Endothelial cell (in vitro differentiated cells): ENCODE measurements at regions not wholly inside any gene's neighbourhood (a gene's known extent, or its start where the extent isn't known, plus 50 kb on each side); places are given as distances from the start of the nearest gene placed in this dataset.

ENCODE experiments used
- DNase-seq: peaks from one replicate; pipeline ENCODE4 v3.0.0; 2021; ENCODE audit warnings: low spot score
- H3K27ac Mint-ChIP-seq: one replicate; pipeline ENCODE4 v1.8.0; 2021; ENCODE audit warnings: mixed read lengths, inconsistent platforms; ENCODE audit not compliant: unreplicated experiment
- H3K27me3 Mint-ChIP-seq: one replicate; pipeline ENCODE4 v1.8.0; 2021; ENCODE audit warnings: mild to moderate bottlenecking, moderate library complexity, mixed read lengths, inconsistent platforms; ENCODE audit not compliant: unreplicated experiment
- H3K36me3 Mint-ChIP-seq: one replicate; pipeline ENCODE4 v1.8.0; 2021; ENCODE audit warnings: mild to moderate bottlenecking, low read depth, mixed read lengths, inconsistent platforms; ENCODE audit not compliant: unreplicated experiment
- H3K4me1 Mint-ChIP-seq: one replicate; pipeline ENCODE4 v1.8.0; 2021; ENCODE audit warnings: mild to moderate bottlenecking, mixed read lengths, inconsistent platforms; ENCODE audit not compliant: unreplicated experiment
- H3K4me3 Mint-ChIP-seq: one replicate; pipeline ENCODE4 v1.8.0; 2021; ENCODE audit warnings: mild to moderate bottlenecking, mixed read lengths, inconsistent platforms; ENCODE audit not compliant: unreplicated experiment
- H3K9me3 Mint-ChIP-seq: one replicate; pipeline ENCODE4 v1.8.0; 2021; ENCODE audit warnings: mixed read lengths, inconsistent platforms; ENCODE audit not compliant: unreplicated experiment
- TF ChIP-seq, protein P1 (sequence below): fragments of 200-600 bp; sonication (generic); IDR thresholded peaks from one replicate; pipeline ENCODE4 v1.5.0; 2021; ENCODE audit warnings: antibody characterized with exemption; ENCODE audit not compliant: unreplicated experiment

DNA sequence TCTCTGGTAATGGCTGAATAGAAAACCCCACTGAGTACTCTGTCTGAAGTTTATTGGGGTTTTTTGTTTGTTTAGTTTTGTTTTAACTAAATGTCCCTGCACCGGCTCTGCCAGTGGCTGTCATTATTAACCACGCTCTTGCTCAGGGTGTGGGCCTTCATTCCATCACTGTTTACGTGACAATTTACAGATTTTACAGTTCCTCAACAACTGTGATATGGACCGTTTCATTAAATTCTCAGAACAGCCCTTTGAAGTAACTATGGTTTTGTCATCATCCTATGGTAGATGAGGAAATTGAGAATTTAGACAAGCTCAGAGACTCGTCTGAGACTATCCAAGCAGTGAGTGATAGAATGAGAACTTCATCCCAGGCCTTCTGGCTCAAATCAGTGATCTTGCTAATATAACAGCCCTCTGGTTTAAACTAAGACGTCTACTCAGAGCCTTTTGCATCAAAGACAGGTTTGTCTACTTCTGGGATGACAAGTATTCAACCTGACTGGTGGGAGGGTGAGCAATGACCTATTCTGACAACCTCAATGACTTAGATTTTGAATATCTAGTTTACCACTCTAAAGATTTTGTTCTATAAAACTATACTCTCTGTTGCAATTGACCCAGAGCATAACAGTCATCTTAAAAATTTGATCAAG lies 77.3 kb upstream of the MAP3K1 start:
- TF ChIP-seq, protein P1, sequence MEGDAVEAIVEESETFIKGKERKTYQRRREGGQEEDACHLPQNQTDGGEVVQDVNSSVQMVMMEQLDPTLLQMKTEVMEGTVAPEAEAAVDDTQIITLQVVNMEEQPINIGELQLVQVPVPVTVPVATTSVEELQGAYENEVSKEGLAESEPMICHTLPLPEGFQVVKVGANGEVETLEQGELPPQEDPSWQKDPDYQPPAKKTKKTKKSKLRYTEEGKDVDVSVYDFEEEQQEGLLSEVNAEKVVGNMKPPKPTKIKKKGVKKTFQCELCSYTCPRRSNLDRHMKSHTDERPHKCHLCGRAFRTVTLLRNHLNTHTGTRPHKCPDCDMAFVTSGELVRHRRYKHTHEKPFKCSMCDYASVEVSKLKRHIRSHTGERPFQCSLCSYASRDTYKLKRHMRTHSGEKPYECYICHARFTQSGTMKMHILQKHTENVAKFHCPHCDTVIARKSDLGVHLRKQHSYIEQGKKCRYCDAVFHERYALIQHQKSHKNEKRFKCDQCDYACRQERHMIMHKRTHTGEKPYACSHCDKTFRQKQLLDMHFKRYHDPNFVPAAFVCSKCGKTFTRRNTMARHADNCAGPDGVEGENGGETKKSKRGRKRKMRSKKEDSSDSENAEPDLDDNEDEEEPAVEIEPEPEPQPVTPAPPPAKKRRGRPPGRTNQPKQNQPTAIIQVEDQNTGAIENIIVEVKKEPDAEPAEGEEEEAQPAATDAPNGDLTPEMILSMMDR = no peak
- Mint-ChIP-seq H3K36me3 (no peaks in the 10 kb centered on the region), H3K27ac (no peak overlapping the region), H3K9me3 (no peaks in the 10 kb centered on the region), H3K4me3 (no peak overlapping the region), H3K27me3 (no peaks in the 10 kb centered on the region), H3K4me1 (peaks cover 16% of the 10 kb centered on the region)
- DNase-seq = no peak

DNA sequence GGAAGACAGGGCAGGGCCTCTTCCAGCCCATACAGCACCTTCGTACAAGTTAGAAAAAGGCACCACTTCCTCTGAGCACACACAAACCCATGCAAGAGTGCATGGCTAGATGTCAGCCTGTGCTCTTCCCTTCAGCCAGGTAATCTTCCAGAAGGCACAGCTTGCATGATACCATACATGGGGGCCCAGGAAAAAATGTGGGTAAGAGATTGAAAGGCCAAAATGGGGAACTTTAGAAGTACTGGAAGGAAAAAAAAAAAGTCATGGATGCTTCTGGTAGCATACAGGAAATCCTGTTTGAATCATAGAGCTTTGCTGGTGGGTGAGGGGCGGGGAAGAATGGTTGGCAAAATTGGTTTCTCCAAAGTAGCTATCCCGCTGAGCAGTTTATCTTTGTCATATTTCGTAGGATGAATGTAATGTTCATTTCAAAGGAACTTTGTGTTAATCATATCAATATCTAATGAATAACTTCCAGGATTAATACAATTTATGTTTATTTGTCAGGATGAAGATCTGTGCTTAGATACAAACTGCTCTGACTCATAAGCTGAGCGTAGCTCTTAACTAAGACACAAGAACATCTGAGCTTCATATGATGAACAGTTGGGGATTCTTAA lies 78.2 kb upstream of the MAP3K1 start:
- Mint-ChIP-seq H3K27ac (no peak overlapping the region), H3K4me1 (peaks cover 19% of the 10 kb centered on the region), H3K27me3 (no peaks in the 10 kb centered on the region), H3K4me3 (no peak overlapping the region), H3K36me3 (no peaks in the 10 kb centered on the region), H3K9me3 (no peaks in the 10 kb centered on the region)
- no peak for DNase-seq
- TF ChIP-seq, protein P1 = no peak

DNA sequence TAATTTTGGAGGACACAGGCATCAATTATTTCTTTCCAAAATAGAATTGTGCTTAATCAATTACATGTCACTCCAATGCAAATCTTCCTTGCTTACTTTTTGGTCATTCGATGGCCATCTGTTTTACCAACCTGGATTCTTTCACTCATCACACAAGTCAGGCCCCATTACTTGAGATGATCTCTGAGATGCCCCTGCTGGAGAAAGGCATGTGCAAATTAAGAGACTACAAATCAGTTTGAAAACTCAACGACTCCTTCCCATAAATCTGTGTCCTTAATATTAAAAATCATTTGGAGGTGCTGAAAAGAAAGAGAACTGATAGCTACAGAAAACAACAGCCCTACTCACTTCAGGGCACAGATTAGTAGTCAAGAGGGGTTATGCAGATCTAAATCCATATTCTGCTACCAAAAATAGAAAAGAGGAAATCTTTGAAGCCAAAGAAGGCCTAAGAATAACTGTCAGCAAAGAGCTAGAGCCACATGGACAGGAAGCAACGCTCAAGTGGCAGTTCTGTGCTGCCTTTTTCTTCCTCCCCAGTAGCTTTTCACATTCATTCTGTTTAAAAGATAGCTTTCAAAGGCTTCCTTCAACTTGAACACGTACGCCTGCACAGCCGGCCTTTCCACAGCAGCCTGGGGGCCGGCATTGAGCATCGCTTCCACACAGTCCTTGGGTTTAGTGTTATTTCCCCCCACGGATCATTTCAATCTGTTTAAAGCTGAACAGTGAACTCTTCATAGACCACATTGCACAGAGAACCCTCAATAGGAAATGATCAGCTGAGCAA lies 79.3 kb upstream of the MAP3K1 start:
- Mint-ChIP-seq H3K9me3 (no peaks in the 10 kb centered on the region), H3K4me3 (no peak overlapping the region), H3K27ac (no peak overlapping the region), H3K4me1 (peaks cover 19% of the 10 kb centered on the region), H3K36me3 (no peaks in the 10 kb centered on the region), H3K27me3 (no peaks in the 10 kb centered on the region)
- TF ChIP-seq, protein P1 = no peak
- DNase-seq = no peak

DNA sequence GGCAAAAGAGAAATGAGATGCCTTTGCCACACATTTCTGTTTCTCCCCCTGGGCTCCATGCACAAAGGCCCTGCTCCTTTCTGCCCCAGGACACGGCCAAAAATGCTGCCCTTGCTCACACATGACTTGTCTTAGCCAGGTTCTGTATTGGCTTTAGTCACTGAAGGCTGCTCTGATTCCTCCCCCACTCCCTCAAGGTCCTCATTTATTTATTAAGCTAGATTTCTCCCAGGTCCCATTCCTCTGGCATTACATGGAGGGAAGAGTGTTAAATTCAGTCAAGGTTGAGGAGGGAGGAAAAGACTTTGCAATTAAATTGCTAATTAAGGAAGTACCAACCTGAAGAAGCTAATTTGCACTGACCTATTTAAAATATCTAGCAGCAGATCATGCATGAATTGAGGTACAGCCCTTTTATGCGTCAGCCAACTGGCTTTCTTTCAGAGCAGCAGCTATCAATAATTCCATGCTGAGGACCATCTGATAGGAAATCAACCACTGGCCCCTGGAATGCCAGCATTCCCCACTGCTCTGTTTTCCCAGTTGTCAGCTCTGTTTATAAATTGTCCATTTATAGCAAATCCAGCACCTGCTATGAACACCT lies 81.2 kb upstream of the MAP3K1 start:
- peaks cover 22% of the 10 kb centered on the region for H3K4me1 Mint-ChIP-seq
- H3K36me3 Mint-ChIP-seq = no peaks in the 10 kb centered on the region
- TF ChIP-seq, protein P1 = no peak
- DNase-seq = no peak
- H3K27ac Mint-ChIP-seq = no peak overlapping the region
- H3K27me3 Mint-ChIP-seq = no peaks in the 10 kb centered on the region
- no peaks in the 10 kb centered on the region for H3K9me3 Mint-ChIP-seq
- H3K4me3 Mint-ChIP-seq = no peak overlapping the region
